ENCODE measurements at regions not wholly inside any gene's neighbourhood (a gene's known extent, or its start where the extent isn't known, plus 50 kb on each side); places are given as distances from the start of the nearest gene placed in this dataset.

- DNase-seq (ENCODE audit: low read depth): no peak
Observed at GRCh38 chr17:77483128-77483598, 342.4 kb downstream of the SEC14L1 start.

- no peak for DNase-seq (ENCODE audit: low read depth)
Observed at GRCh38 chr17:77484111-77484510, 343.3 kb downstream of the SEC14L1 start.

- DNase-seq (ENCODE audit: low read depth): no peak
Observed at GRCh38 chr17:77485089-77485833, 344.5 kb downstream of the SEC14L1 start.

DNA sequence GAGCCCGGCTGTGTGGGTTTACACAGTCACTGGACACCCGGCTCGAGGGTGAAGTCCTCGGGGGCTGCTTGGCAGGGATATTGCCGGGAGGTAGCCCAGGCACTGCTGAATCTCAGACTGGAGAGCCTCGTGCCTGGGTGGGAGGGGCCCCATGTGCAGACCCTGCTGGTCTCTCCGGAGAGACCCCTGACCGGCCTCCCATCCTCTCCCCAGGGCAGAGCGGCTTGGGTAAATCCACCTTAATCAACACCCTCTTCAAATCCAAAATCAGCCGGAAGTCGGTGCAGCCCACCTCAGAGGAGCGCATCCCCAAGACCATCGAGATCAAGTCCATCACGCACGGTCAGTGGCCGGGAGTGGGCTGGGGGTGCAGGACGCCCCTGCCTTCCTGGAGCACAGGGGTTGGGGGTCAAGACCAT is 346.5 kb downstream of the SEC14L1 start:
- no peak for DNase-seq (ENCODE audit: low read depth)

GRCh38 chr17:77487677-77488530 is 347.1 kb downstream of the SEC14L1 start:
- no peak for DNase-seq (ENCODE audit: low read depth)

GRCh38 chr17:77488531-77489238 is 347.9 kb downstream of the SEC14L1 start:
- no peak for DNase-seq (ENCODE audit: low read depth)

DNA sequence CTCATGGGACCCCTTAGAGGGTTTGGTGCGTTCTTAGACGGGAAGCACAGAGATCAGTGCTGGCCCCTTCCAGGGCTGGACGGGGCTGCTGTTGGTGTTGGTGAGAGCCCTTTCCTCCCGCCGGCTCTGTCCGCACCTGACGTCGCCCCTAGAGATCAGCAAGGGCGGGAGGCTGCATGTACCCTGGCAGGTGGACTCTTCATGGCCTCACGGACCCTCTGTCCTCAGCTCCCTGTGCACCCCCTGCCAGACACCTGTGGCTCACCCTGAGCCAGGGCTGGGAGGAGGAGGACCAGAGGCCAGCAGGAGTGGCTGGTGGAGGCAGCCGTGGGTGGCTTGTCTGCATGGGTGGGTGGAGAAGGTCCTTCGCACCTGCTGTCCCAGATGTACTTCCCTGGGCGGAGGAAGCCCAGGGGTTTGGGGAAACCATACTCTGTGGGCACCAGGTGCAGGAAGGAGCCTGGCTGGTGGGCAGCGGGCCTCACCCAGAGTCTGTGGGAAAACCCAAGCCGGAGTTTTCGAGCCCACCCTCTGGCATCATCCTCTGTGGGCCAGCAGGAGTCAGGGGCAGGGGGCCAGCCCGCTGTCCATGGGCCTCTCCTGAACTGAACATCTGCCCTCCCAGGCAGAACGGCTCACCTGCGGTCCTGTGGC is 348.6 kb downstream of the SEC14L1 start:
- no peak for DNase-seq (ENCODE audit: low read depth)

GRCh38 chr17:77489893-77490255 is 349.1 kb downstream of the SEC14L1 start:
- peak; percentile 60 for DNase-seq (ENCODE audit: low read depth)

- DNase-seq (ENCODE audit: low read depth): no peak
Observed at GRCh38 chr17:77490361-77491183, 349.8 kb downstream of the SEC14L1 start.

DNA sequence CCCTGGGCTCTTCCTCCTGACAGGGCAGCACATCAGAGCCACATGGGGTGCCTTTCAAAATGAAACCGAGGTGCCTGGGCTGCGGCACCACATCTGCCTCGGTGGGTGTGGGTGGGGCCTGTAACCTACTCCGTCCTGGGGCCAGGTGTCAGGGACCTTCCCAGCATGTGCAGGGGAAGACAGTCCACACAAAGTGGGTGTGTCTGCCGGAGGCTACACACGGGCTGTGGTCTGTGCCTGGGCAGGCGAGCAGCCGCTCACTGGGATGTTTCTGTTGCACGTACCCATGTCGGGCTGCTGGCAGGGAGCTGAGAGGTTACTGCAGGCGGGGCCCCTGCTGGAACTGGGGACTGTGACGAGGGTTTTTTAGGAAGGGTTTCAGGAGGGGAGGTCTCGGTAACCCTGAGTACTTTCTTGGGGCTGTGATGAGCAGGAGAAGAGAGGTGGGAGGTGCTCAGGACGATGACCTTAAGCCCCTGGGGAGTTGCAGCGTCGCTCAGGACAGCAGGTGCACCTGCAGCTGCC is 351.2 kb downstream of the SEC14L1 start:
- DNase-seq (ENCODE audit: low read depth): no peak

DNA sequence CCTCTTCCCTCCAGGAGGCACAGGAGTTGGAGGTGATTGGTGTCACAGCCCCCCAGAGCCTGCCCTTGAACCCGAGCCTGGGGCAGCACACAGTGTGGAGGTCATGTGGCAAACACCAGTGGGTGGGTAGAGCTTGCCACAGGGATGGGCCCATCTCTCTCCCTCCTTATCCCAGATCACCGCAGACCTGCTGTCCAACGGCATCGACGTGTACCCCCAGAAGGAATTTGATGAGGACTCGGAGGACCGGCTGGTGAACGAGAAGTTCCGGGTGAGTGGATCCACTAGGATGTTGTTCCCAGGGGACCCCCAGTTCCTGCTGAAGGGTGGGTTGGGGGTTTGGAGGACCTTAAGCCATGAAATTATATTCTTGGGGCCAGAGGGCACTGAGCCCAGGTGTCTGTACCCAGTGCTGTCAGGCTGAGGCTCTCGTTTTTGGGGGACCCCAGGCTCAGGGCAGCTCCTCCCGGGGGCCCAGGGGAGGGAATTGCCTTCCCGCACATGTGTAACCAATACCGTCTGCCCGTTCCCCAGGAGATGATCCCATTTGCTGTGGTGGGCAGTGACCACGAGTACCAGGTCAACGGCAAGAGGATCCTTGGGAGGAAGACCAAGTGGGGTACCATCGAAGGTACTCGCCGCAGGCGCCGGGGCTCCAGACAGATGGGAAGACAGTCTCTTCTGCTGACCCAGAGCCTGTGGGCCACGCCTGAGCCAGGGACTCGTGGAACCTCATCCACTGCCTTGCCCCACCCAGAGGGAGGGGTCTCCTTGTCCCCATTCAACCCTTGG is 351.9 kb downstream of the SEC14L1 start:
- DNase-seq (ENCODE audit: low read depth): no peak

DNA sequence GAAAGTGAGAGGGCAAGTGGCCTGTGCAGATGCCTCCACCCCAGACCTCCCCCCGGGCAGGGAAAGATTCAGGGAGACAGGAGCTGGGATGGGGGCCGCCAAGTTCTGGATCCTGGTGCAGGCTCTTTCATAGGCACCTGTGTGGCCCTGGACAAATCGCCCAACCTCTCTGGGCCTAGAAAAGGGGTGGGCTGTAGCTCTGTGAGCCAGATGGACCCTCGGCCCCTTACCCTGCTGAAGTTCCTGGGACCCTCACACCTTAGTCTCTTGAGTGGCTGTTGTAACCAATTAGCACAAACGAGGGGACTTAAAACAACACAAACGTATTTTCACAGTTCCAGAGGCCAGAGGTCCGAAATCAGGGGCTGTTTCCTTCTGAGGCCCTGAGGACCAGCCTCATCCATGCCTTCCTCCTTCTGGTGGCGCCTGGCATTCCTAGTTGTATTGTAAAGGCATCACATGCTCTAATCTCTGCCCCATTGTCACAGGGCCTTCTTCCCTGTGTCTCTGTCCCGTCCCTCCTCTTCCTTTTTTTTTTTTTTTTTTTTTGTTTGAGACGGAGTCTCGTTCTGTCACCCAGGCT is 352.6 kb downstream of the SEC14L1 start:
- DNase-seq (ENCODE audit: low read depth): no peak

DNA sequence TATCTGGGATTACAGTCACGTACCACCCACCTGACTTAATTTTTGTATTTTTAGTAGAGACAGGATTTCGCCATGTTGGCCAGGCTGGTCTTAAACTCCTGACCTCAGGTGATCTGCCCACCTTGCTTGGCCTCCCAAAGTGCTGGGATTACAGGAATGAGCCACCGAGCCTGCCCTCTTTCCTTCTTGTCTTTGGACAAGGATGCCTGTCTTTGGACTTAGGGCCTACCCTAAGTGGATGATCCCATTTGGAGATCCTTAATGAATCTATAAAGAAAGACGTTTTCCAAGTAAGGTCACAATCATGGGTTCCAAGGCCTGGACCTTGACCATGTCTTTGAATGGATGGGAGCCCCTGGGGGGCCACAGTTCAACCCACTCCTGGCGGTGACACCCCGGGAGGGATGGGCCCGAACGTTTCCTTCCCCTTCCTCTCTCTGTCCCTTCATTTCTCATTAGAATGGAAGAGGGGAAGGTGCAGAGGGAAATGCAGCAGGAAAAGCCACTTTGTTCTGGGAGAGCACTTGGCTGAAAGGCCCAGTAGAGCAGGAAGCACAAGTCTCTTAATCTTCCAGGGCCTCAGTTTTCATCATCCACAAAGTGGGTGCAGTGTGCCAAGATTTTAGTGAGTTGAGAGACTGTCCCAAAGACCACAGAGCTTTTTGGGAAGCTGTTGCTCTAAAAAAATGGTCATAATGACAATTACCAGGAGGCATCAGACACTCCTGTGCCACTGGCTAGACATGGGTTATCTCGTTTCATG is 353.3 kb downstream of the SEC14L1 start:
- DNase-seq (ENCODE audit: low read depth): no peak

GRCh38 chr17:77494664-77495435 is 354.1 kb downstream of the SEC14L1 start:
- peak; percentile 56 for DNase-seq (ENCODE audit: low read depth)

GRCh38 chr17:77495575-77495974 is 354.8 kb downstream of the SEC14L1 start:
- DNase-seq (ENCODE audit: low read depth): no peak

DNA sequence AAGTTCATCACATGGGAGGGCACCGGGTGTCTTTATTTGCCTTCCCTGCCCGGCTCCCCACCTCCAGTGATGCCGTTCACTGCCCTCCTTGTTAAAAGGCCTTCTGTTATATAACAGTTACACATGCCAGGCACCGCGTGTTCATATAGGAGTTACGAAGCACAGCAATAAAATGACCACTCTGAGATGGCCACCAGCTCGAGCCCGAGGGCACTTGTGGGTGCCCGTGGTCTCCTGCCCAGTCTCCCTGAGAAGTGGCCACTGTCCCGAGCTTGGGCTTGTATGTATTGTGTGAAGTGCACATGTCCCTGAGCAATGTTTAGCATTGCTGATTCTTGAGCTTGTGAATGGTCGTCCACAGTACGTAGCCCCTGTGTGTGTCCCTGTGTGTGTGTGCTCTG is 355.6 kb downstream of the SEC14L1 start:
- no peak for DNase-seq (ENCODE audit: low read depth)

DNA sequence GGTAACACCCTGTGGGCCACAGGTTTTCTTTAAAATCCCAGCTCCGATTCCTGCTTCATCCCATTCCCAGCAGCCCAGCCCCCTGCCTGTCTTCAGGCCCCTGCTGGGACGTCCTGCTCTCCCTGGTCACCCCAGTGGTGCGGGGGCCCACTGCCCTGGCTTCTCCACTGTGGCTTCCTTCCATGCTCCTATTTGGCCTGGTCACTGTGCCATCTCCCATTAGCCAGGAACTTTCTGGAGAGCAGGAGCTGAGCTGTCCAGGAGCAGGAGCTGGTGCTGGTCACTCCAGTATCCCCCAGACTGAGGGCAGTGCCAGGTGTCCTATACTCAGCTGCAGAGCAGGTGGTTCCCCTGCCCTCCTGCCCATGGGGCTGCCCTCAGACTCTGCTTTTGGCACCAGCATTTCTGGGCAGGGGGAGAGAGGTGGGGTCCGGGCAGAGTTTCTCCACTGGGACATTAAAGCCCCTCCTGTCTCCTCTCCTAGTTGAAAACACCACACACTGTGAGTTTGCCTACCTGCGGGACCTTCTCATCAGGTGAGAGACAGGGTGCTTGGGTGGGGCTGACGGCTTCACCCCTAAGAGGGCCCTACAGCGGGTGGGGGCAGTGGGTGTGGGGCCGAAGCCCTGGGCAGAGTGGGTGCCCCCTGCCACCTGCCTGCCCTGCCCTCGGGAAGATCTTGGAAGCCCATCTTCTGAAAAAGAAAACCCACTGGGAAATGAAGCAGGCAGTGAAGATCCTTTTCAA is 356.2 kb downstream of the SEC14L1 start:
- DNase-seq (ENCODE audit: low read depth): no peak

Data from LHCN-M2 (cell line).